ENCODE measurements at regions not wholly inside any gene's neighbourhood (a gene's known extent, or its start where the extent isn't known, plus 50 kb on each side); places are given as distances from the start of the nearest gene placed in this dataset.

DNA sequence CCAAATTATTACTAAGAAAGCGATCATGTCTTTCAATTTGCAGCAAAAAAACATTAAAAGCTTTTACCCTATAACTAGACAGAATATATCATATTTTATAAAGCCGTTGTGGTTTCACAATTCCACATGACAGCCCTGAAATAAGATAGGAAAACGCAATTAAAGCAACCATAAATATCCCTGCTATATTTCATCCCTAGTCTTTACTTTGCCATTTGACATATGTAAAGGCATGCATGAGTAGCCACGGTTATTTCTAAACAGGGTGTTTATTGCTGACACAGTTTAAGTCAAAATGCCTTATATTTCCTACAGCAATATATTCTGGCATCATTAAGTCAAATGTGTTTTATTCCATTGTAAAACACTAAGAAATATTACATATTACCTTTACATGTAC lies 239.9 kb downstream of the DSEL start (continued):
- TF ChIP-seq, protein P1, sequence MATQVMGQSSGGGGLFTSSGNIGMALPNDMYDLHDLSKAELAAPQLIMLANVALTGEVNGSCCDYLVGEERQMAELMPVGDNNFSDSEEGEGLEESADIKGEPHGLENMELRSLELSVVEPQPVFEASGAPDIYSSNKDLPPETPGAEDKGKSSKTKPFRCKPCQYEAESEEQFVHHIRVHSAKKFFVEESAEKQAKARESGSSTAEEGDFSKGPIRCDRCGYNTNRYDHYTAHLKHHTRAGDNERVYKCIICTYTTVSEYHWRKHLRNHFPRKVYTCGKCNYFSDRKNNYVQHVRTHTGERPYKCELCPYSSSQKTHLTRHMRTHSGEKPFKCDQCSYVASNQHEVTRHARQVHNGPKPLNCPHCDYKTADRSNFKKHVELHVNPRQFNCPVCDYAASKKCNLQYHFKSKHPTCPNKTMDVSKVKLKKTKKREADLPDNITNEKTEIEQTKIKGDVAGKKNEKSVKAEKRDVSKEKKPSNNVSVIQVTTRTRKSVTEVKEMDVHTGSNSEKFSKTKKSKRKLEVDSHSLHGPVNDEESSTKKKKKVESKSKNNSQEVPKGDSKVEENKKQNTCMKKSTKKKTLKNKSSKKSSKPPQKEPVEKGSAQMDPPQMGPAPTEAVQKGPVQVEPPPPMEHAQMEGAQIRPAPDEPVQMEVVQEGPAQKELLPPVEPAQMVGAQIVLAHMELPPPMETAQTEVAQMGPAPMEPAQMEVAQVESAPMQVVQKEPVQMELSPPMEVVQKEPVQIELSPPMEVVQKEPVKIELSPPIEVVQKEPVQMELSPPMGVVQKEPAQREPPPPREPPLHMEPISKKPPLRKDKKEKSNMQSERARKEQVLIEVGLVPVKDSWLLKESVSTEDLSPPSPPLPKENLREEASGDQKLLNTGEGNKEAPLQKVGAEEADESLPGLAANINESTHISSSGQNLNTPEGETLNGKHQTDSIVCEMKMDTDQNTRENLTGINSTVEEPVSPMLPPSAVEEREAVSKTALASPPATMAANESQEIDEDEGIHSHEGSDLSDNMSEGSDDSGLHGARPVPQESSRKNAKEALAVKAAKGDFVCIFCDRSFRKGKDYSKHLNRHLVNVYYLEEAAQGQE (IDR thresholded peaks at IDR 0.05; ENCODE audit: low read depth), result no peak
- no peak for TF ChIP-seq JUND (IDR thresholded peaks at IDR 0.05)
- TF ChIP-seq ELF1 (IDR thresholded peaks at IDR 0.05; ENCODE audit: borderline replicate concordance, low read depth), result no peak
- TF ChIP-seq EZH2phosphoT487 (IDR thresholded peaks at IDR 0.05; ENCODE audit: borderline replicate concordance), result no peak
- TF ChIP-seq RAD21 (IDR thresholded peaks at IDR 0.05; ENCODE audit: low read depth), result no peak
- no peak for TF ChIP-seq POLR2AphosphoS5 (IDR thresholded peaks at IDR 0.05; ENCODE audit: low read depth, low read length)
- TF ChIP-seq, protein P2, sequence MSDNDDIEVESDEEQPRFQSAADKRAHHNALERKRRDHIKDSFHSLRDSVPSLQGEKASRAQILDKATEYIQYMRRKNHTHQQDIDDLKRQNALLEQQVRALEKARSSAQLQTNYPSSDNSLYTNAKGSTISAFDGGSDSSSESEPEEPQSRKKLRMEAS (IDR thresholded peaks at IDR 0.05), result no peak
- no peak for TF ChIP-seq CEBPB (IDR thresholded peaks at IDR 0.05; ENCODE audit: low read depth)

GRCh38 chr18:67273288-67273687 lies 243.2 kb downstream of the DSEL start:
- H3K4me2 ChIP-seq (ENCODE audit: low read length), result no peak overlapping the region
- no TSS peak for BruUV-seq (replicated peaks)
- ATAC-seq (no peak), DNase-seq (ENCODE audit: low read depth, low spot score) (no peak)
- RAD21 ChIA-PET (ENCODE audit: low non-redundant PET in 1 of 2, low total read pairs in 2 of 2, uncharacterized antibody in 2 of 2, unreplicated experiment in 2 of 2), result no interaction called here
- intact Hi-C loops (cut with micrococcal nuclease), result no loop called here
- no peaks in the 10 kb centered on the region for H3K36me3 ChIP-seq (ENCODE audit: control insufficient read depth in 1 of 2, insufficient read depth in 2 of 2, low read length in 2 of 2)
- POLR2A ChIA-PET, result no interaction called here
- no peaks in the 10 kb centered on the region for H3K4me1 ChIP-seq (ENCODE audit: control insufficient read depth in 1 of 2, insufficient read depth in 2 of 2, low read length in 2 of 2)
- no peak for TF ChIP-seq CBX3 (IDR thresholded peaks at IDR 0.05; ENCODE audit: low read depth)
- TF ChIP-seq TCF7L2 (IDR thresholded peaks at IDR 0.05; ENCODE audit: borderline replicate concordance, extremely low read depth, insufficient read depth, insufficient read length), result no peak
- TF ChIP-seq SP1 (IDR thresholded peaks at IDR 0.05; ENCODE audit: low read depth), result no peak
- no peak for TF ChIP-seq POLR2AphosphoS5 (IDR thresholded peaks at IDR 0.05; ENCODE audit: low read depth, low read length)
- no peak for TF ChIP-seq POLR2A (IDR thresholded peaks at IDR 0.05; ENCODE audit: borderline replicate concordance, extremely low read depth, insufficient read depth, insufficient read length)
- CTCF ChIA-PET, result no interaction called here
- H3K9me2 ChIP-seq (ENCODE audit: insufficient read depth), result no peaks in the 10 kb centered on the region
- no peak overlapping the region for H2AFZ ChIP-seq (ENCODE audit: low read depth, low read length, poor library complexity, severe bottlenecking)
- H3K4me3 ChIP-seq (replicated peaks in 1 of 2; ENCODE audit: low read depth in 1 of 2, low read length in 2 of 2), result no peak overlapping the region
- no peaks in the 10 kb centered on the region for H4K20me1 ChIP-seq (ENCODE audit: insufficient read depth)
- no peaks in the 10 kb centered on the region for H3K27me3 ChIP-seq (ENCODE audit: insufficient read depth, low read length)
- no peak overlapping the region for H3K9ac ChIP-seq (ENCODE audit: low read length)
- no peak overlapping the region for H3K27ac ChIP-seq (ENCODE audit: low read depth, low read length)
- no peaks in the 10 kb centered on the region for H3K79me2 ChIP-seq (ENCODE audit: insufficient read depth, low read length)
- peaks cover 19 to 25% of the 10 kb centered on the region in 2 experiments; a peak in 2 of 4 replicates for H3K9me3 ChIP-seq (ENCODE audit: control insufficient read depth in 1 of 2, insufficient read depth in 1 of 2, low read depth in 1 of 2, low read length in 2 of 2)

All from HCT116 (cell line).